IPS-NIHi11 (cell line): ENCODE measurements at regions not wholly inside any gene's neighbourhood (a gene's known extent, or its start where the extent isn't known, plus 50 kb on each side); places are given as distances from the start of the nearest gene placed in this dataset.
"Not testable (repeated sequence)": the region's sequence is repeated elsewhere in the genome, so short reads cannot be mapped to it uniquely, and the experiment has no call there.

Source experiments
- DNase-seq: peaks from one replicate; pipeline ENCODE4 v3.0.0; 2012; ENCODE audit warnings: mixed read lengths, low spot score

DNA sequence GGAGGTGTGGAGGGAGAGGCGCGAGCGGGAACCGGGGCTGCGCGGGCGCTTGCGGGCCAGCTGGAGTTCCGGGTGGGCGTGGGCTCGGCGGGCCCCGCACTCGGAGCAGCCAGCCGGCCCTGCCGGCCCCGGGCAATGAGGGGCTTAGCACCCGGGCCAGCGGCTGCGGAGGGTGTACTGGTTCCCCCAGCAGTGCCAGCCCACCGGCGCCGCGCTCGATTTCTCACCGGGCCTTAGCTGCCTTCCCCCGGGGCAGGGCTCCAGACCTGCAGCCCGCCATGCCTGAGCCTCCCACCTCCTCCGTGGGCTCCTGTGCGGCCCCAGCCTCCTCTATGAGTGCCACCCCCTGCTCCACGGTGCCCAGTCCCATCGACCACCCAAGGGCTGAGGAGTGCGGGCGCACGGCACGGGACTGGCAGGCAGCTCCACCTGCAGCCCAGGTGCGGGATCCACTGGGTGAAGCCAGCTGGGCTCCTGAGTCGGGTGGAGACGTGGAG, 141.4 kb downstream of the SPRY1 start:
- not testable (repeated sequence) for DNase-seq

GRCh38 chr4:123545667-123546572, 149.3 kb downstream of the SPRY1 start:
- no peak for DNase-seq

DNA sequence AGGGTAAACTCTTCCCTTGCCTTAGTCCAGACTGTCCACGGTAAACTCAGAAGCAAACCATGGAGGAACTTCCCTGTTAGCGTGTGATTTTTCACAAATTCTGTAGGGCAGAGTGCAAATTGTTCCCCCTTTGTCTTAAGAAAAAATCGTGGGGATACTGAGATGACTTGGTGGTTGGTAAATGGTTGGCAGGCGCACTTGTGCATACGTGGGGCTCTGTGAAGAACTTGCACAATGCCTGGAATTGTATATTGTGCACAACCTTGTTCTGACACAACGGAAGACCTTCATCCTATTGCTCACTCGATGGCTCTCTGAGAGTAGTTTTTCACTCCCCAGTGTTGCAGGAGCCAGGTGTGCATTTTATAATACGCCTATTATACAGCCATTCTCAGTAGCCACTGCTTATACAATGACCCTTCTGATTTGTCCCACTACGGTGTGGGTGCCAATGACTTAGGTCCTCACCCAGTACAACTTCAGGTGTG, 150.0 kb downstream of the SPRY1 start:
- no peak for DNase-seq

- DNase-seq = peak; percentile 83
Measured at GRCh38 chr4:123547216-123548165, 150.9 kb downstream of the SPRY1 start.

DNA sequence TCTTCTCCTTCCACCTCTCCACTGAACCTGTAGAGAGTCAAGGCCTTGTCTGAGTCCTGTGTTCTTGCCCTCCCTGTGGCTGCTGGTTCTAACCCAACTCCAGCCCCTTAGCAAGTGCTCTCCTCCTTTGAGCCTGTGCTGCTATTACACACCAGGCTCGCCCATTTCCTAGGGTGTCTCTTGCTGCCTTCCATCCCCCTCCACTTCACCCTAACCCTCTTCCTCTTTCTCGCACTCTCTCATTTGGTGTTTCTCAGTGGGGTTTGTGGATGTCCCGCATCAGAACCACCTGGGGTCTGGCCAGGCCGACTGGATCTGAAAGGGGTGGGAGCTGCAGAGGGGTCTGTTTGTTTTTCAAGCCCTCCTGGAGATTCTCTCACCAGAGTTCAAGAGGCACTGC, 156.7 kb downstream of the SPRY1 start:
- DNase-seq = no peak

- no peak for DNase-seq
Measured at GRCh38 chr4:123553733-123554637, 157.4 kb downstream of the SPRY1 start.

GRCh38 chr4:123554801-123555232, 158.2 kb downstream of the SPRY1 start:
- no peak for DNase-seq

DNA sequence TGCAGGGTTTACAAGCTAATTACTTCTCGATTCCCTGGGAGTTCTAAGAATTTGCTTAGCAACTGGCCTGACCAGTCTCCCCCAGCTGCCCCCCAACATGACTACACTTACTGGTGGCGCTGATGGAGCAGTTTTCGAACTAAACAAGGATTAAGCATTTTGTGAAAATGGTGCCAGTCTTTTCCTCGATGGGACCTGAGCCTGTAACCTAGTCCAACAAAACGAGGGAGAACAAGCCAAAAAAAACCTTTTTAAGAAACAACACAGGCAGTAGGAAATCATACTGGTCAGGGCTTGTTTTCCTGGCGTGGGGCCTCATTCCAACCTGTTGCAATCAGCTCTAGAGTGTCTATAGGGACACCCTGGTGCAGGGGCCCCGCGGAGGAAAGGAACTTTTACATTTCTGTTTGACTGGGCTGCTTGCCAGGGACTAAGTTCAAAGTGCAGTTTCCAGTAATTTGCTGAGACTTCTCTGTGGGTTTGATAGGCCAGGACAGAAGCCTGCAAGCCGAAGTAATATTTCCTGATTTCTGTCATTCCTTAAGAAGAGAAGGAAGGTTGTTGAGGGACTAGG, 158.7 kb downstream of the SPRY1 start:
- peak; percentile 37 for DNase-seq

GRCh38 chr4:123555807-123556273, 159.2 kb downstream of the SPRY1 start:
- DNase-seq = peak; percentile 16

GRCh38 chr4:123556526-123556925, 159.9 kb downstream of the SPRY1 start:
- DNase-seq = no peak

DNA sequence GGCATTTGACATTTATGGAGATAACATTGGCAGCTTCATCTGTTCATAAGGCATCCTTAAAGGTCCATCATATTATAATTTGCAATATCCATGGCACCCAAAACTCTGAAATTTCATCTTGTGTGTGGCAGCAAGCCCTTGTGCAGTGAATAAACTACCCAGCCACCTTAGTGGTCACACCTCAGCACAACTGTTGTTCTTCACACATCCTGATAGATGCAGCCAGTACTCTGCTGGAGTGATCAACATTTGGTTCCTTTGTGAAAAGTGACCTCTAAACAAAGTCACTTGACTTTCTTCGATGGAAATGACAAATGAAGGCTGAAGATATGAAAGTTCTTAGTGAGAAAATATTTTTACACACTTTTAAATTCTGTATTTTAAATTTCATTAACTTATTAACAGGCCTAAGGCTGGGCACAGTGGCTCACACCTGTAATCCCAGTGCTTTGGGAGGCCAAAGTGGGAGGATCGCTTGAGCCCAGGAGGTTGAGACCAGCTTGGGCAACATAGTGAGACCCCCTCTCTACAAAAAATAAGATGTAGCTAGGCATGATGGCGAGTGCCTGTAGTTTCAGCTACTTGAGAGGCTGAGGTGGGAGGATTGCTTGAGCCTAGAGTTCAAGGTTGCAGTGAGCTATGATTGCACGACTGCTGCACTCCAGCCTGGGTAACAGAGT, 161.4 kb downstream of the SPRY1 start:
- no peak for DNase-seq

- no peak for DNase-seq
Measured at GRCh38 chr4:123558865-123559264, 162.3 kb downstream of the SPRY1 start.

DNA sequence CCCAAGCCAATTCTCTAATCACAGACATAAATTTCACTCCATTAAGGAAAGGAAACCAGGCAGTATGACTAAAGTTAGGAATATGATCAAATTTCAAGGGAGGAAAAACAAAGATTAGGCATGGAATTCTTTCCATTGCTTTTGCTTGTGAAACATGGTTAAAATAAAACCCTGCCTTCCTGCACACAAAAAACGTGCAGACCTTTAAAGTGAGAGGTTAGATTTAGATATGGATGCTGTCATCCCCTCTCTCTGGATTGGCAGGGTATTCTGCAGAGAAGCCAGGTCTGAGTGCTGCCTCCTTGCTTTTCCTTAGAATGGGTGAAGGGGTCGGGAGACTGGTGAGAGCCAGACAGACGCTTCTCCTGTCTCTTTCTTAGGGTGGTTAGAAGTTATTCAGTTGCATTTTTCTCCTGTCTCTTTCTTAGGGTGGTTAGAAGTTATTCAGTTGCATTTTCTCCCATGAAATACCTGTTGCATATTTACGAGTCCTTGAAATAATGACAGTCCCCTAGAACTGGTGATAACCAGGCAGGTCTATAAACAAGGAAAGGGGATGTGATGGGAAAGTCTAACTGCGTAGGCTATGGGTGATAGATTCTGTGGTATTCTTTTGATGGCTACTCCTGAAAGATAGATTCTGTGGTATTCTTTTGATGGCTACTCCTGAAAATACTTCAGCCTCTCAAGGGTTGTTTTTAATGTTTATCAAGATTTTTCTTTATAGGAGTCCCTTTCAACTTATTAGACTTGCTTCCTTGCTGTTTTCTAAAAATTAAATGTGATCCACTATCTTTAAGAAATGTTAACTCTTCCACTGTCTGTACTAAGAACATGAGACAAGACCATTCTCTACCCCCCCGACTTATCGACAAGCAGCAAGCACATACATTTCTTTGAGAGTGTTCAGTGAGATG, 163.6 kb downstream of the SPRY1 start:
- DNase-seq = peak; percentile 20

GRCh38 chr4:123561525-123561924, 164.9 kb downstream of the SPRY1 start:
- DNase-seq = no peak

GRCh38 chr4:123562994-123563750, 166.6 kb downstream of the SPRY1 start:
- no peak for DNase-seq

- peak; percentile 84 for DNase-seq
Measured at GRCh38 chr4:123564758-123565346, 168.3 kb downstream of the SPRY1 start.

- DNase-seq = no peak
Measured at GRCh38 chr4:123568936-123569335, 172.3 kb downstream of the SPRY1 start.

DNA sequence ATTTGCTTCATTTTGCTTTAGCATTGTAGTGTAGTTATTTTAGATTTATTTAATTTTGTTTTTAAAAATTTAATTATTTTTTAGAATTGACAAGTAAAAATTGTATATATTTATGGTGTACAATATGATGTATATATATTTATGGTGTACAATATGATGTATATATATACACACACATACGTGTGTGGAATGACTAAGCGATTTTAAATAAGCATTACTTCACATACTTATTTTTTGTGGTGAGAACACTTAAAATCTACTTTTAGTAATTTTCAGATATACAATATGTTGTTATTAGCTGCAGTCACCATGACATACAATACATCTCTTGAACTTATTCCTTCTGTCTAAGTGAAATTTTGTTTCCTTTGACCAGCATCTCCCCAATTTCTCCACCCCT, 172.9 kb downstream of the SPRY1 start:
- no peak for DNase-seq
